Lower lobe of right lung (tissue), 2 donors: ENCODE measurements at regions not wholly inside any gene's neighbourhood (a gene's known extent, or its start where the extent isn't known, plus 50 kb on each side); places are given as distances from the start of the nearest gene placed in this dataset.

ENCODE experiments used
- ATAC-seq, 2 donors: fragments of 200-7000 bp; cut with Tn5 transposase; one replicate each; pipeline ENCODE4 v1.9.1; 2020 to 2022; ENCODE audit warnings: mild to moderate bottlenecking in 2 of 2, moderate library complexity in 2 of 2
- DNase-seq: peaks from one replicate; pipeline ENCODE4 v3.0.0-alpha.2; 2020
- H3K27ac ChIP-seq: fragments of 200-600 bp; one replicate; pipeline ENCODE4 v1.8.0; 2022
- H3K27me3 ChIP-seq: fragments of 200-600 bp; one replicate; pipeline ENCODE4 v1.8.0; 2022; ENCODE audit warnings: low read depth
- H3K36me3 ChIP-seq: fragments of 200-600 bp; one replicate; pipeline ENCODE4 v1.8.0; 2022; ENCODE audit warnings: mild to moderate bottlenecking
- H3K4me1 ChIP-seq: fragments of 200-600 bp; one replicate; pipeline ENCODE4 v1.8.0; 2022
- H3K4me3 ChIP-seq: fragments of 200-600 bp; one replicate; pipeline ENCODE4 v1.8.0; 2022; ENCODE audit warnings: mild to moderate bottlenecking
- H3K9me3 ChIP-seq: fragments of 200-600 bp; one replicate; pipeline ENCODE4 v1.8.0; 2022
- CTCF ChIP-seq: fragments of 200-600 bp; IDR thresholded peaks from one replicate; pipeline ENCODE4 v1.8.0; 2022; ENCODE audit warnings: antibody characterized with exemption, mild to moderate bottlenecking
- intact Hi-C: fragments of 100-400 bp; cut with DNase I; formaldehyde crosslinking; loops from one replicate; pipeline ENCODE4 v1.11.0; 2022
- donor health status: DM: no; HTN: yes; CAD: no; lungs with severe emphysema.

GRCh38 chr3:154970797-154971196 is 109.3 kb upstream of the MME start:
- Histone ChIP-seq H3K27me3 (no peaks in the 10 kb centered on the region), H3K9me3 (no peaks in the 10 kb centered on the region), H3K27ac (peak overlapping the region; percentile 22), H3K36me3 (no peaks in the 10 kb centered on the region), H3K4me1 (peaks cover 13% of the 10 kb centered on the region), H3K4me3 (no peak overlapping the region)
- intact Hi-C loops: no loop called here
- DNase-seq (no peak), ATAC-seq (peak; percentile 45 to 62)
- no peak for TF ChIP-seq CTCF

GRCh38 chr3:154969366-154969765 is 110.8 kb upstream of the MME start:
- intact Hi-C loops: no loop called here

GRCh38 chr3:154967090-154967489 is 113.0 kb upstream of the MME start:
- intact Hi-C loops: no loop called here

More at GRCh38 chr3:154969366-154969765, 110.8 kb upstream of the MME start:
- Histone ChIP-seq H3K9me3 (no peaks in the 10 kb centered on the region), H3K36me3 (no peaks in the 10 kb centered on the region), H3K27me3 (no peaks in the 10 kb centered on the region), H3K4me3 (no peak overlapping the region), H3K4me1 (peaks cover 13% of the 10 kb centered on the region), H3K27ac (no peak overlapping the region)
- DNase-seq (no peak), ATAC-seq (no peak)
- no peak for TF ChIP-seq CTCF

GRCh38 chr3:154956815-154957214 is 123.3 kb upstream of the MME start:
- ATAC-seq: no peak
- H3K27me3 ChIP-seq: no peaks in the 10 kb centered on the region
- intact Hi-C loops: no loop called here
- no peak overlapping the region for H3K4me3 ChIP-seq
- no peaks in the 10 kb centered on the region for H3K9me3 ChIP-seq
- DNase-seq: no peak
- no peak for TF ChIP-seq CTCF
- H3K36me3 ChIP-seq: no peaks in the 10 kb centered on the region
- H3K27ac ChIP-seq: no peak overlapping the region
- no peaks in the 10 kb centered on the region for H3K4me1 ChIP-seq

More at GRCh38 chr3:154967090-154967489, 113.0 kb upstream of the MME start:
- no peak overlapping the region for H3K4me3 ChIP-seq
- no peak for ATAC-seq
- no peaks in the 10 kb centered on the region for H3K27me3 ChIP-seq
- H3K9me3 ChIP-seq: no peaks in the 10 kb centered on the region
- H3K4me1 ChIP-seq: peaks cover 11% of the 10 kb centered on the region
- H3K36me3 ChIP-seq: no peaks in the 10 kb centered on the region
- no peak for DNase-seq
- H3K27ac ChIP-seq: no peak overlapping the region
- TF ChIP-seq CTCF: no peak

- ATAC-seq: no peak
- Histone ChIP-seq H3K36me3 (no peaks in the 10 kb centered on the region), H3K4me1 (no peaks in the 10 kb centered on the region), H3K27me3 (no peaks in the 10 kb centered on the region), H3K4me3 (no peak overlapping the region), H3K27ac (no peak overlapping the region), H3K9me3 (no peaks in the 10 kb centered on the region)
- intact Hi-C loops: no loop called here
- TF ChIP-seq CTCF: no peak
- DNase-seq: no peak
Observed at GRCh38 chr3:154955907-154956533, 124.1 kb upstream of the MME start.
